Ishikawa (cell line): ENCODE measurements at regions not wholly inside any gene's neighbourhood (a gene's known extent, or its start where the extent isn't known, plus 50 kb on each side); places are given as distances from the start of the nearest gene placed in this dataset.

Experiments
- CEBPB ChIP-seq: IDR thresholded peaks from 2 replicates; pipeline ENCODE4 v1.6.1; 2012
- CREB1 ChIP-seq: IDR thresholded peaks from 2 replicates; pipeline ENCODE4 v1.6.1; 2012; ENCODE audit warnings: low read depth
- EGR1 ChIP-seq: IDR thresholded peaks from 2 replicates; pipeline ENCODE4 v1.6.1; 2012
- EP300 ChIP-seq: IDR thresholded peaks from 2 replicates; pipeline ENCODE4 v1.6.1; 2012; ENCODE audit warnings: borderline replicate concordance
- FOXM1 ChIP-seq: IDR thresholded peaks from 2 replicates; pipeline ENCODE4 v1.6.1; 2012; ENCODE audit warnings: low read depth, borderline replicate concordance
- NFIC ChIP-seq: IDR thresholded peaks from 2 replicates; pipeline ENCODE4 v1.6.1; 2012
- RAD21 ChIP-seq: IDR thresholded peaks from 2 replicates; pipeline ENCODE4 v1.6.1; 2012; ENCODE audit warnings: low read depth
- TAF1 ChIP-seq: IDR thresholded peaks from 2 replicates; pipeline ENCODE4 v1.6.1; 2012; ENCODE audit warnings: low read depth, mild to moderate bottlenecking
- TCF12 ChIP-seq: IDR thresholded peaks from 2 replicates; pipeline ENCODE4 v1.6.1; 2012; ENCODE audit warnings: low read depth
- TEAD4 ChIP-seq: IDR thresholded peaks from 2 replicates; pipeline ENCODE4 v1.6.1; 2012
- YY1 ChIP-seq: IDR thresholded peaks from 2 replicates; pipeline ENCODE4 v1.6.1; 2012; ENCODE audit warnings: low read depth
- ZBTB7A ChIP-seq: IDR thresholded peaks from 2 replicates; pipeline ENCODE4 v1.6.1; 2012; ENCODE audit warnings: low read depth
- TF ChIP-seq, protein P1 (sequence below): IDR thresholded peaks from 2 replicates; pipeline ENCODE4 v1.6.1; 2012
- TF ChIP-seq, protein P2 (sequence below): IDR thresholded peaks from 2 replicates; pipeline ENCODE4 v1.6.1; 2012; ENCODE audit warnings: low read depth, mild to moderate bottlenecking
- TF ChIP-seq, protein P3 (sequence below): IDR thresholded peaks from 2 replicates; pipeline ENCODE4 v1.6.1; 2012

DNA sequence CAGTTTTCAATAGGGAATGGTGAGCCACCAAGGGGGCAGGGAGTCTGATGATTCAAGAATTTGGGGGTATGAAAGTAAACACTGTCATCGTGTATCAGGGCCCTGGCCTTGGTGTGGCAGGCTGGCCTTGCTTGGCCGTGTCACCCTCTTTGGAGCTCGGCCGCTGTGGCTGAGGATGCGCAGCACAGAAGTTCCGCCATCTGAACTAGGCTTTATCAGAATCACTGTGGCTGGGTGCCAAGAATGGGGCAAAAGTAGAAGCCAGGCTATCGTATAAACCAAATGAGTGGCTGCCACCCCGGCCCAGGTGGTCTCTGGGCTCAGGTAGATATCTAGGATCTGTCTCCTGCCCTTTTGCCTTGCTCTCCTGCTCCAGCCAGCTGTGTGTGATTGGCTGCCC is 137.4 kb downstream of the PAPOLA start:
- TF ChIP-seq EP300, result no peak
- no peak for TF ChIP-seq CREB1
- TF ChIP-seq EGR1, result no peak
- TF ChIP-seq CEBPB, result no peak
- TF ChIP-seq, protein P1, sequence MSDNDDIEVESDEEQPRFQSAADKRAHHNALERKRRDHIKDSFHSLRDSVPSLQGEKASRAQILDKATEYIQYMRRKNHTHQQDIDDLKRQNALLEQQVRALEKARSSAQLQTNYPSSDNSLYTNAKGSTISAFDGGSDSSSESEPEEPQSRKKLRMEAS, result no peak
- TF ChIP-seq TCF12, result no peak
- TF ChIP-seq, protein P2, sequence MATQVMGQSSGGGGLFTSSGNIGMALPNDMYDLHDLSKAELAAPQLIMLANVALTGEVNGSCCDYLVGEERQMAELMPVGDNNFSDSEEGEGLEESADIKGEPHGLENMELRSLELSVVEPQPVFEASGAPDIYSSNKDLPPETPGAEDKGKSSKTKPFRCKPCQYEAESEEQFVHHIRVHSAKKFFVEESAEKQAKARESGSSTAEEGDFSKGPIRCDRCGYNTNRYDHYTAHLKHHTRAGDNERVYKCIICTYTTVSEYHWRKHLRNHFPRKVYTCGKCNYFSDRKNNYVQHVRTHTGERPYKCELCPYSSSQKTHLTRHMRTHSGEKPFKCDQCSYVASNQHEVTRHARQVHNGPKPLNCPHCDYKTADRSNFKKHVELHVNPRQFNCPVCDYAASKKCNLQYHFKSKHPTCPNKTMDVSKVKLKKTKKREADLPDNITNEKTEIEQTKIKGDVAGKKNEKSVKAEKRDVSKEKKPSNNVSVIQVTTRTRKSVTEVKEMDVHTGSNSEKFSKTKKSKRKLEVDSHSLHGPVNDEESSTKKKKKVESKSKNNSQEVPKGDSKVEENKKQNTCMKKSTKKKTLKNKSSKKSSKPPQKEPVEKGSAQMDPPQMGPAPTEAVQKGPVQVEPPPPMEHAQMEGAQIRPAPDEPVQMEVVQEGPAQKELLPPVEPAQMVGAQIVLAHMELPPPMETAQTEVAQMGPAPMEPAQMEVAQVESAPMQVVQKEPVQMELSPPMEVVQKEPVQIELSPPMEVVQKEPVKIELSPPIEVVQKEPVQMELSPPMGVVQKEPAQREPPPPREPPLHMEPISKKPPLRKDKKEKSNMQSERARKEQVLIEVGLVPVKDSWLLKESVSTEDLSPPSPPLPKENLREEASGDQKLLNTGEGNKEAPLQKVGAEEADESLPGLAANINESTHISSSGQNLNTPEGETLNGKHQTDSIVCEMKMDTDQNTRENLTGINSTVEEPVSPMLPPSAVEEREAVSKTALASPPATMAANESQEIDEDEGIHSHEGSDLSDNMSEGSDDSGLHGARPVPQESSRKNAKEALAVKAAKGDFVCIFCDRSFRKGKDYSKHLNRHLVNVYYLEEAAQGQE, result no peak
- TF ChIP-seq YY1, result no peak
- TF ChIP-seq TEAD4, result no peak
- TF ChIP-seq NFIC, result no peak
- TF ChIP-seq, protein P3, sequence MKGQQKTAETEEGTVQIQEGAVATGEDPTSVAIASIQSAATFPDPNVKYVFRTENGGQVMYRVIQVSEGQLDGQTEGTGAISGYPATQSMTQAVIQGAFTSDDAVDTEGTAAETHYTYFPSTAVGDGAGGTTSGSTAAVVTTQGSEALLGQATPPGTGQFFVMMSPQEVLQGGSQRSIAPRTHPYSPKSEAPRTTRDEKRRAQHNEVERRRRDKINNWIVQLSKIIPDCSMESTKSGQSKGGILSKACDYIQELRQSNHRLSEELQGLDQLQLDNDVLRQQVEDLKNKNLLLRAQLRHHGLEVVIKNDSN, result no peak
- TF ChIP-seq RAD21, result no peak
- no peak for TF ChIP-seq TAF1
- no peak for TF ChIP-seq FOXM1
- TF ChIP-seq ZBTB7A, result no peak

DNA sequence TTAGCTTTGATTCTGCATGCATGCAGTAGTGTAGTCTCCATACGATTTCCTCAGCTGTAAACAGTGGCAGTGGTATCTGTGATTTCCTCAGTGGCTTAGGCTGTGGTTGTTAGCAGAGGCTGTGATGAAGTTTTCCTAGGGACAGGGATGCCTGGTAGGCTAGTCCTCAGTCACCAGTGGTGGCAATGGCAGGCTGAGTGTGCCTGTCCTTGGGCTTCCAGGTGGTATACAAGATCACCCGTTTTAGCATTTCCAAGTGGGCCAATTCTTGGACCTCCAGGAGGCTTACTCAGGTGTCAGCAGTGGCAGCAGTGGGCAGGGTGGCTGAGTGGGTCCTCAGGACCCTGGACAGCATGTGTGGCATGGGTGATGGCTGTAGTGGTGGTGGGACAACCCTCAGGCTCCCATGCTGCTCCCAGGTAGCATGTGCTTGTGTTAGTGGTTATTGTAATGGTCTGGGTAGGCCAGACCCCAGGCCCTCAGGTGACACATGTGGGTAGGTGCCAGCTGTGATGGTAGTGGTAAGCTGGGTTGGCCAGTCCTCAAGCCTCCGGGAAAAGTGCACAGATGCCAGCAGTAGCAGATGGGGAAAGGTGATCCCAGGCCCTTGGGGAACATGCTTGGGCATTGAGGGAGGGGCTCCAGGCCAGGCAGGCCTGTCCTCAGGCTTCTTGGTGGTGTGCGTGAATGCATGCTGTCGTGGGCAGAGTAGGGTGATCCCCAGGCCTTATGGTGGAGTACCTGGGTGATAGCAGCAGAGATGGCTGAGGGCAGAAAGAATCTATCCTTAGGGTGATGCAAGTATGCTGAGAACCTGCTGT is 146.5 kb downstream of the PAPOLA start:
- TF ChIP-seq CEBPB, result no peak
- TF ChIP-seq, protein P2, result peak; percentile 57

DNA sequence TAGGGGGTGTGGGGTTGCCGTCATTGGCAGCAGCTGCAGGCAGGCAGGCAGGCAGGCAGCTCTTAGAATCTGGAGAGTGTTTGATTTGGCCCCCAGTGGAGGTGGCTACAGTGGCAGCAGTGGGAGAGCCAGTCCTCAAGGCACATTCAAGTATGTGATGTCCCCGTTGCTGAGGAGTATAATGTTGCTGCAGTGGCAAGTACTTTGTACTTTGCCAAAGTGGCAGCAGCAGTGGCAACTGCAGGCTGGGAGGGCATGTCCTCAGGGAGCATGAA is 147.1 kb downstream of the PAPOLA start:
- no peak for TF ChIP-seq TAF1
- TF ChIP-seq, protein P1, result no peak
- no peak for TF ChIP-seq CEBPB
- TF ChIP-seq YY1, result no peak
- TF ChIP-seq NFIC, result no peak
- TF ChIP-seq, protein P2, result no peak
- no peak for TF ChIP-seq ZBTB7A
- TF ChIP-seq EGR1, result no peak
- TF ChIP-seq RAD21, result no peak
- TF ChIP-seq EP300, result no peak
- TF ChIP-seq CREB1, result no peak
- TF ChIP-seq, protein P3, result no peak
- no peak for TF ChIP-seq TCF12

DNA sequence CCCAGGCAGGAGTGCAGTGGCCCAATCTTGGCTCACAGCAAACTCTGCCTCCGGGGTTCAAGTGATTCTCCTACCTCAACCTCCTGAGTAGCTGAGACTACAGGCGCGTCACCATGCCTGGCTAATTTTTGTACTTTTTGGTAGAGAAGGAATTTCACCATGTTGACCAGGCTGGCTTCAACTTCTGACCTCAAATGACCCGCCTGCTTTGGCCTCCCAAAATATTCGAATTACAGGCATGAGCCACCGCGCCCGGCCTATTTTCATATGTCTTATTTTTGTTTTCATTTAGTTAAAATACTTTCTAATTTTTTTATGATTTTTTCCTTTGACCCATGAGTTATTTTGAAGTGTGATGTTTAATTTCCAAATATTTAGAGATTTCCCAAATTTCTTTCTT is 143.6 kb upstream of the VRK1 start:
- no peak for TF ChIP-seq YY1

DNA sequence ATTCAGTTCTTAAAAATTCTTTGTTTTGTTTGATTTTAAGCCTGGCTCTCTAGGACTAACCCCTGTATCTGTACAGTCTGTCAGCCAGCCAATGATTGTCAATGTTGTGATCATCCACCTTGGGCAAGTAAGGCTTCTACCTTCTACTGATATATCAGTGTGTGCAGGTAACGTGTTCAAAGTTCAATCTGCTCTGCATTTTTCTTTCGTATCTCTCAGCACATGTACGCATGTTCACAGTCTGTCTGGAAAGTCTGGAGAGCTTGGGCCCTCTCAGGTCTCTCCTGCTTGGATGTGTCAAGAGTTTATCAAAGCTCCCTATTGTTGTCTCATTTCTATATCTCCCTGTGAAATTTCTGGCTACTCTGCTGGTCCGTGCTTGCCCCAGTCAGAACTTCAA is 138.6 kb upstream of the VRK1 start:
- TF ChIP-seq, protein P1, result no peak
- TF ChIP-seq CREB1 (no peak), TCF12 (no peak), ZBTB7A (no peak), RAD21 (no peak), NFIC (no peak), EGR1 (no peak), CEBPB (no peak), YY1 (no peak)
- TF ChIP-seq, protein P2, result no peak
